ENCODE measurements at regions not wholly inside any gene's neighbourhood (a gene's known extent, or its start where the extent isn't known, plus 50 kb on each side); places are given as distances from the start of the nearest gene placed in this dataset.

DNA sequence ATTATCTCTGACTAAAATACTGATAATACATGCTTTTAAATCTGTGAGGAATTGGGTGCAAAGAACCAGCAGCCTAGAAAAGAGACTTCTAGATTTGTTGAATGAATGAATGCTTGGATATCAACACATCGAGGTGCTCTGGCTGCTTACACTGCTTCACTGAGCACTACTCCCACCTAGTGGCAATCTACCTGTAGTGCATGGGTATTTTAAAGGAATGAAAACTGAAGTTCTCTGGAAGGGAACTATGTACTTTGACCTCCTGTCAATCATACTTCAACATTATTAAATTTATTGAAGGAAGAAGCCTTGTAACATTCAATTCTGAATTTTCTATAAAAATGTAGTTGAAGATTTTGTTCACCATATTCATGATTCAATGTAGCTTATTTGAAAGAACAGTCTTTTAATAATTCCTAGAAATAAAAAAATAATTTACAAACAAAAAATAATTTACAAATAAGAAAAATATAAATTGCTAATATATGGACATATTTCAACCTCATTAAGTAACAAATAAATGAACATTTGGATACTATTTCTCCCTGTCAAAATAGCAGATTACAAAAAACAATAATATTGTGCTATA, 111.2 kb upstream of the MMS22L start:
- TF ChIP-seq EZH2 (IDR thresholded peaks at IDR 0.05; ENCODE audit: borderline replicate concordance, insufficient read depth, low read depth, low read length, poor library complexity, severe bottlenecking) (no peak), CTCF (IDR thresholded peaks at IDR 0.05) (peak; percentile 98)

All from B cell (primary cell).